Right lung (tissue), 2 donors: ENCODE measurements at regions not wholly inside any gene's neighbourhood (a gene's known extent, or its start where the extent isn't known, plus 50 kb on each side); places are given as distances from the start of the nearest gene placed in this dataset.
"Not testable (repeated sequence)": the region's sequence is repeated elsewhere in the genome, so short reads cannot be mapped to it uniquely, and the experiment has no call there.

ENCODE experiments used
- DNase-seq, 2 donors: peaks; one replicate each; pipeline ENCODE4 v3.0.0-alpha.2; 2013

GRCh38 chr2:16373341-16373740, 292.3 kb downstream of the CYRIA start:
- DNase-seq: no peak

GRCh38 chr2:16371751-16372150, 293.9 kb downstream of the CYRIA start:
- DNase-seq: no peak

GRCh38 chr2:16368951-16369350, 296.7 kb downstream of the CYRIA start:
- no peak for DNase-seq

- DNase-seq: no peak
Measured at GRCh38 chr2:16368328-16368727, 297.3 kb downstream of the CYRIA start.

GRCh38 chr2:16365366-16365765, 300.3 kb downstream of the CYRIA start:
- DNase-seq: no peak

GRCh38 chr2:16363581-16363980, 302.1 kb downstream of the CYRIA start:
- no peak for DNase-seq

- DNase-seq: no peak
Measured at GRCh38 chr2:16362611-16363010, 303.0 kb downstream of the CYRIA start.

GRCh38 chr2:16361261-16361995, 304.2 kb downstream of the CYRIA start:
- DNase-seq: no peak

- no peak for DNase-seq
Measured at GRCh38 chr2:16359961-16360360, 305.7 kb downstream of the CYRIA start.

GRCh38 chr2:16357188-16357587, 308.4 kb downstream of the CYRIA start:
- DNase-seq: no peak

GRCh38 chr2:16351541-16351940, 314.1 kb downstream of the CYRIA start:
- no peak for DNase-seq

- no peak for DNase-seq
Measured at GRCh38 chr2:16351137-16351536, 314.5 kb downstream of the CYRIA start.

GRCh38 chr2:16350211-16350610, 315.4 kb downstream of the CYRIA start:
- no peak for DNase-seq

GRCh38 chr2:16349811-16350210, 315.8 kb downstream of the CYRIA start:
- no peak for DNase-seq

- DNase-seq: no peak
Measured at GRCh38 chr2:16348821-16349515, 316.7 kb downstream of the CYRIA start.

- DNase-seq: no peak
Measured at GRCh38 chr2:16346671-16347070, 319.0 kb downstream of the CYRIA start.

GRCh38 chr2:16345231-16345630, 320.4 kb downstream of the CYRIA start:
- not testable (repeated sequence) for DNase-seq

- no peak for DNase-seq
Measured at GRCh38 chr2:16339206-16339605, 326.4 kb downstream of the CYRIA start.

- no peak for DNase-seq
Measured at GRCh38 chr2:16338026-16338425, 327.6 kb downstream of the CYRIA start.

- no peak for DNase-seq
Measured at GRCh38 chr2:16336916-16337315, 328.7 kb downstream of the CYRIA start.

- no peak for DNase-seq
Measured at GRCh38 chr2:16336491-16336890, 329.1 kb downstream of the CYRIA start.

GRCh38 chr2:16335947-16336346, 329.7 kb downstream of the CYRIA start:
- DNase-seq: no peak

GRCh38 chr2:16335604-16335930, 330.1 kb downstream of the CYRIA start:
- DNase-seq: no peak
